HG03108 (cell line): ENCODE measurements at regions not wholly inside any gene's neighbourhood (a gene's known extent, or its start where the extent isn't known, plus 50 kb on each side); places are given as distances from the start of the nearest gene placed in this dataset.

ENCODE experiments used
- ATAC-seq: cut with Tn5 transposase; IDR thresholded peaks from one replicate; pipeline ENCODE4 v1.9.1; 2021; ENCODE audit warnings: moderate library complexity; ENCODE audit not compliant: unreplicated experiment

GRCh38 chr4:53818104-53818503, 226.8 kb upstream of the LNX1 start:
- no peak for ATAC-seq

- no peak for ATAC-seq
Observed at GRCh38 chr4:53816561-53816960, 225.3 kb upstream of the LNX1 start.

GRCh38 chr4:53815281-53815680, 224.0 kb upstream of the LNX1 start:
- ATAC-seq, result no peak

GRCh38 chr4:53813998-53814397, 222.7 kb upstream of the LNX1 start:
- no peak for ATAC-seq

- ATAC-seq, result no peak
Observed at GRCh38 chr4:53810643-53811042, 219.4 kb upstream of the LNX1 start.

GRCh38 chr4:53809816-53810215, 218.5 kb upstream of the LNX1 start:
- ATAC-seq, result no peak

- ATAC-seq, result no peak
Observed at GRCh38 chr4:53805291-53805690, 214.0 kb upstream of the LNX1 start.

- ATAC-seq, result no peak
Observed at GRCh38 chr4:53804719-53805118, 213.4 kb upstream of the LNX1 start.

GRCh38 chr4:53802500-53802899, 211.2 kb upstream of the LNX1 start:
- no peak for ATAC-seq

- ATAC-seq, result no peak
Observed at GRCh38 chr4:53801373-53801772, 210.1 kb upstream of the LNX1 start.

- no peak for ATAC-seq
Observed at GRCh38 chr4:53800741-53801140, 209.5 kb upstream of the LNX1 start.

- ATAC-seq, result no peak
Observed at GRCh38 chr4:53793096-53793495, 201.8 kb upstream of the LNX1 start.

GRCh38 chr4:53790286-53790685, 199.0 kb upstream of the LNX1 start:
- ATAC-seq, result no peak

- no peak for ATAC-seq
Observed at GRCh38 chr4:53788621-53789020, 197.3 kb upstream of the LNX1 start.

- no peak for ATAC-seq
Observed at GRCh38 chr4:53788011-53788410, 196.7 kb upstream of the LNX1 start.

- ATAC-seq, result no peak
Observed at GRCh38 chr4:53786632-53787031, 195.3 kb upstream of the LNX1 start.

GRCh38 chr4:53785996-53786395, 194.7 kb upstream of the LNX1 start:
- no peak for ATAC-seq

GRCh38 chr4:53784112-53784511, 192.8 kb upstream of the LNX1 start:
- ATAC-seq, result no peak

GRCh38 chr4:53783208-53783859, 192.0 kb upstream of the LNX1 start:
- ATAC-seq, result no peak

- no peak for ATAC-seq
Observed at GRCh38 chr4:53782458-53782845, 191.2 kb upstream of the LNX1 start.

- ATAC-seq, result no peak
Observed at GRCh38 chr4:53781629-53782457, 190.6 kb upstream of the LNX1 start.

GRCh38 chr4:53780736-53781400, 189.6 kb upstream of the LNX1 start:
- ATAC-seq, result no peak
